Mesothelial cell of epicardium (in vitro differentiated cells): ENCODE measurements at regions not wholly inside any gene's neighbourhood (a gene's known extent, or its start where the extent isn't known, plus 50 kb on each side); places are given as distances from the start of the nearest gene placed in this dataset.
"Not testable (repeated sequence)": the region's sequence is repeated elsewhere in the genome, so short reads cannot be mapped to it uniquely, and the experiment has no call there.

ENCODE experiments used
- DNase-seq, 2 experiments: peaks; one replicate each; pipeline ENCODE4 v3.0.0; 2021; ENCODE audit warnings: low spot score in 2 of 2; ENCODE audit not compliant: unreplicated experiment in 2 of 2
- H3K27ac Mint-ChIP-seq: 2 replicates; pipeline ENCODE4 v1.8.0; 2021; ENCODE audit warnings: mixed read lengths
- H3K27me3 Mint-ChIP-seq: 2 replicates; pipeline ENCODE4 v1.8.0; 2021; ENCODE audit warnings: low read depth, mixed read lengths
- H3K36me3 Mint-ChIP-seq: 2 replicates; pipeline ENCODE4 v1.8.0; 2021; ENCODE audit warnings: mixed read lengths
- H3K4me1 Mint-ChIP-seq: 2 replicates; pipeline ENCODE4 v1.8.0; 2021; ENCODE audit warnings: mixed read lengths
- H3K4me3 Mint-ChIP-seq: 2 replicates; pipeline ENCODE4 v1.8.0; 2021; ENCODE audit warnings: mild to moderate bottlenecking, moderate library complexity, mixed read lengths
- H3K9me3 Mint-ChIP-seq: 2 replicates; pipeline ENCODE4 v1.8.0; 2021; ENCODE audit warnings: mixed read lengths
- TF ChIP-seq, protein P1 (sequence below): fragments of 200-600 bp; sonication (generic); IDR thresholded peaks from one replicate; pipeline ENCODE4 v1.5.0; 2021; ENCODE audit warnings: antibody characterized with exemption; ENCODE audit not compliant: unreplicated experiment

DNA sequence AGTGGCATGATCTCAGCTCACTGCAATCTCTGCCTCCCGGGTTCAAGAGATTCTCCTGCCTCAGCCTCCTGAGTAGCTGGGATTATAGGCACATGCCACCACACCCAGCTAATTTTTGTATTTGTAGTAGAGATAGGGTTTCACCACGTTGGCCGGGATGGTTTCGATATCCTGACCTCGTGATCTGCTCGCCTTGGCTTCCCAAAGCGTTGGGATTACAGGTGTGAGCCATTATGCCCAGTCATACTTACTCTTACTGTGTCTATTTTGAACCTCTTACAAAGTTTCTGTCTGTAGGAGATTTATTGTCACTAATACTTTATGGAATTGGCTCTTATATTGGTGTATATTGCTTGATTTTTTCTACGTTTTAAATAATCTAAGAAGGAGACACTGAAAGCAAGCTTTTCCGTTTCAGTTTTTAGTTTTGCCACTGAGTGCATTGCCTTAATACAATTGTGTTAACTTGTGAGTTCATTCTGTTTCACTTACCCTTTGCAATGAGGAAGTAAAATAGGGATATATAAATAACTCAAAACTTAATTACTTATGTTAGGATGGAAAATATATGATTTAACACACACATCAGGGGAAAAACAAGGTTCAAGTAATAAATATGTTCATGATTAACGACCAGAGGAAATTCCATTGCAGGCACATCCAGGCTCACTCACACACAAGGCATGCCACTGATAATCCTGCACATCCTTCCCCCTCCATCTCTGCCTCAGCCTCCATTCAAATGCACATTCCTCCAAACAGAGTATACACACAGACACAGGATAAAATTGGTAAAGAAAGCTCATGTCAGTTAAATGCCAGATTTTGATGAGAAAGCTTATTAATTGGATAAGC lies 279.3 kb upstream of the RASGRP1 start:
- Mint-ChIP-seq H3K4me3 (no peak overlapping the region), H3K36me3 (no peaks in the 10 kb centered on the region), H3K27me3 (no peaks in the 10 kb centered on the region), H3K4me1 (peaks cover 36% of the 10 kb centered on the region), H3K9me3 (peaks cover 12% of the 10 kb centered on the region), H3K27ac (peak overlapping the region; percentile 27)
- TF ChIP-seq, protein P1, sequence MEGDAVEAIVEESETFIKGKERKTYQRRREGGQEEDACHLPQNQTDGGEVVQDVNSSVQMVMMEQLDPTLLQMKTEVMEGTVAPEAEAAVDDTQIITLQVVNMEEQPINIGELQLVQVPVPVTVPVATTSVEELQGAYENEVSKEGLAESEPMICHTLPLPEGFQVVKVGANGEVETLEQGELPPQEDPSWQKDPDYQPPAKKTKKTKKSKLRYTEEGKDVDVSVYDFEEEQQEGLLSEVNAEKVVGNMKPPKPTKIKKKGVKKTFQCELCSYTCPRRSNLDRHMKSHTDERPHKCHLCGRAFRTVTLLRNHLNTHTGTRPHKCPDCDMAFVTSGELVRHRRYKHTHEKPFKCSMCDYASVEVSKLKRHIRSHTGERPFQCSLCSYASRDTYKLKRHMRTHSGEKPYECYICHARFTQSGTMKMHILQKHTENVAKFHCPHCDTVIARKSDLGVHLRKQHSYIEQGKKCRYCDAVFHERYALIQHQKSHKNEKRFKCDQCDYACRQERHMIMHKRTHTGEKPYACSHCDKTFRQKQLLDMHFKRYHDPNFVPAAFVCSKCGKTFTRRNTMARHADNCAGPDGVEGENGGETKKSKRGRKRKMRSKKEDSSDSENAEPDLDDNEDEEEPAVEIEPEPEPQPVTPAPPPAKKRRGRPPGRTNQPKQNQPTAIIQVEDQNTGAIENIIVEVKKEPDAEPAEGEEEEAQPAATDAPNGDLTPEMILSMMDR, result no peak
- DNase-seq, result no peak

DNA sequence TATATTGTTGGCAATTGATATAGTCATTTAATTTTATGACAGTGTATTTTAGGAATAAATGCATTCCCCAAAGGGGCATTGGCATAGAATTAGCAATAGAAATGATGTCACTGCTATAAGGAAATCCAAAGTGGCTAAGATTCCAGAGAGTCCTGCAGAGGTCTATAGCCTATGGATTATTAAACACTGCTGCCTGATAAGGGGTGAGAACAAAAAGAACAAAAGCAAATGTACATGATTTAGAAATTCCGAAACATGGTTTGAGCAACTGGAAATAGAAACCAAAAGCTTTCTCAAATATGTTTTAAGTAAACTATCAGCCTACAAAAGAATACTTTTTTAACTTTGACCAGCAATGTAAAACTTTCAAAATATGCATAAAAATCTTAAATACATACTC lies 280.1 kb upstream of the RASGRP1 start:
- no peak overlapping the region for H3K27ac Mint-ChIP-seq
- H3K4me3 Mint-ChIP-seq, result no peak overlapping the region
- H3K27me3 Mint-ChIP-seq, result no peaks in the 10 kb centered on the region
- TF ChIP-seq, protein P1, result no peak
- H3K9me3 Mint-ChIP-seq, result peaks cover 5% of the 10 kb centered on the region
- DNase-seq, result no peak
- H3K36me3 Mint-ChIP-seq, result no peaks in the 10 kb centered on the region
- H3K4me1 Mint-ChIP-seq, result peaks cover 36% of the 10 kb centered on the region

GRCh38 chr15:38846346-38846745 lies 281.7 kb upstream of the RASGRP1 start:
- H3K4me3 Mint-ChIP-seq, result no peak overlapping the region
- peaks cover 36% of the 10 kb centered on the region for H3K4me1 Mint-ChIP-seq
- H3K9me3 Mint-ChIP-seq, result no peaks in the 10 kb centered on the region
- H3K27ac Mint-ChIP-seq, result peak overlapping the region; percentile 36
- no peaks in the 10 kb centered on the region for H3K36me3 Mint-ChIP-seq
- DNase-seq, result no peak
- TF ChIP-seq, protein P1, result no peak
- no peaks in the 10 kb centered on the region for H3K27me3 Mint-ChIP-seq

- Mint-ChIP-seq H3K27me3 (no peaks in the 10 kb centered on the region), H3K36me3 (no peaks in the 10 kb centered on the region), H3K4me1 (peaks cover 28% of the 10 kb centered on the region), H3K9me3 (no peaks in the 10 kb centered on the region), H3K27ac (no peak overlapping the region), H3K4me3 (no peak overlapping the region)
- TF ChIP-seq, protein P1, result no peak
- no peak for DNase-seq
Measured at GRCh38 chr15:38847666-38848065, 283.1 kb upstream of the RASGRP1 start.

DNA sequence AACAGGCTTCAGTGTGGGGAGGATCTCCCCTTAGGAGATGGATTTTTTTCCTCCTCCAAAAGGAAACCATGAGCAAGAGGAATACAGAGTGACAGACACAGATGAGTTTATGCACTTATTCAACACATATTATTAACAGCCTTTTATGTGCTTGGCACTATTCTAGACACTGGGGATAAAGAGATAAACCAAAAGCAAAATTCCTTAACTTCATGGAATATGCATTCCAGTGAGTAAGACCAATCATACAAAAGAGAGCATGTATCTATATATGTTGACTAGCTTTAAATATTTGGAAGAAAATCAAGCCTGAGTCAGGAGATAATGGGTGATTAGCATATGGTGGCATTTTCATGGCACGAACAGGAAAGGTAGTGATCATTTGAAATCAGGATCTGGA lies 284.4 kb upstream of the RASGRP1 start:
- Mint-ChIP-seq H3K36me3 (no peaks in the 10 kb centered on the region), H3K4me1 (peaks cover 17% of the 10 kb centered on the region), H3K27ac (no peak overlapping the region), H3K9me3 (no peaks in the 10 kb centered on the region), H3K4me3 (no peak overlapping the region), H3K27me3 (no peaks in the 10 kb centered on the region)
- TF ChIP-seq, protein P1, result no peak
- DNase-seq, result no peak

- H3K27ac Mint-ChIP-seq, H3K9me3 Mint-ChIP-seq, H3K4me3 Mint-ChIP-seq, H3K36me3 Mint-ChIP-seq, H3K27me3 Mint-ChIP-seq, DNase-seq, H3K4me1 Mint-ChIP-seq: not testable (repeated sequence)
Measured at GRCh38 chr15:38852188-38852587, 287.6 kb upstream of the RASGRP1 start.
